A549 (cell line): ENCODE measurements at regions not wholly inside any gene's neighbourhood (a gene's known extent, or its start where the extent isn't known, plus 50 kb on each side); places are given as distances from the start of the nearest gene placed in this dataset.

Experiments used
- BHLHE40 ChIP-seq: IDR thresholded peaks from 2 replicates; pipeline ENCODE4 v1.6.1; 2012; ENCODE audit warnings: low read depth, low read length, inconsistent platforms
- CEBPB ChIP-seq, 2 experiments: fragments of >200 bp in 1 of 2; sonication (Bioruptor Twin) in 1 of 2; formaldehyde crosslinking in 1 of 2; IDR thresholded peaks; 2 replicates each; pipeline ENCODE4 v1.6.1; 2012 to 2016
- CTCF ChIP-seq: fragments of >200 bp; sonication (Bioruptor Twin); formaldehyde crosslinking; IDR thresholded peaks from 3 replicates; pipeline ENCODE4 v1.5.1; 2016
- EP300 ChIP-seq, 2 experiments: fragments of >200 bp; sonication (Bioruptor Twin); formaldehyde crosslinking; IDR thresholded peaks; 2 replicates in 1 of 2; 3 replicates in 1 of 2; pipeline ENCODE4 v1.6.1; 2016 to 2017
- MAX ChIP-seq: IDR thresholded peaks from 2 replicates; pipeline ENCODE4 v1.6.1; 2012
- MAZ ChIP-seq: fragments of 150-350 bp; IDR thresholded peaks from 2 replicates; pipeline ENCODE4 v1.6.1; 2014; ENCODE audit warnings: antibody characterized with exemption, low read depth, low read length, borderline replicate concordance
- POLR2A ChIP-seq: IDR thresholded peaks from 2 replicates; pipeline ENCODE4 v1.6.1; 2012; ENCODE audit warnings: mild to moderate bottlenecking, low read length
- REST ChIP-seq: fragments of 200-600 bp; sonication (generic); IDR thresholded peaks from 2 replicates; pipeline ENCODE4 v1.6.1; 2016; ENCODE audit warnings: antibody characterized with exemption, mild to moderate bottlenecking, moderate library complexity
- SREBF2 ChIP-seq: fragments of 450-650 bp; IDR thresholded peaks from 2 replicates; pipeline ENCODE4 v1.6.1; 2014; ENCODE audit warnings: mild to moderate bottlenecking, moderate library complexity
- USF2 ChIP-seq: fragments of 450-650 bp; IDR thresholded peaks from 2 replicates; pipeline ENCODE4 v1.6.1; 2014; ENCODE audit warnings: antibody characterized with exemption

- TF ChIP-seq POLR2A (no peak), CEBPB (IDR thresholded peaks at IDR 0.05) (no peak), BHLHE40 (no peak), MAX (no peak), USF2 (no peak), CTCF (no peak), SREBF2 (no peak), EP300 (IDR thresholded peaks at IDR 0.05) (no peak), REST (no peak), MAZ (no peak)
Observed at GRCh38 chr12:41943671-41944070, 201.0 kb downstream of the GXYLT1 start.
